Panc1 (cell line): ENCODE measurements at regions not wholly inside any gene's neighbourhood (a gene's known extent, or its start where the extent isn't known, plus 50 kb on each side); places are given as distances from the start of the nearest gene placed in this dataset.

Experiments used
- ATAC-seq: fragments of 200-7000 bp; cut with Tn5 transposase; 2 replicates; pipeline ENCODE4 v1.9.1; 2020; ENCODE audit warnings: mild to moderate bottlenecking, moderate library complexity
- BruUV-seq: library from RNA; stranded (reverse); fragments of 400-500 nt; replicated peaks from 2 replicates; lab custom pipeline; 2021; lab: Mats Ljungman, UMichigan
- CTCF ChIA-PET: fragments of 300-600 bp; sonication (Branson Sonifier 250); formaldehyde crosslinking; loops from one replicate; lab custom pipeline; 2022; ENCODE audit warnings: antibody characterized with exemption; lab: Charles Lee
- POLR2A ChIA-PET: fragments of 300-600 bp; sonication (Branson Sonifier 250); formaldehyde crosslinking; loops from one replicate; lab custom pipeline; 2022; ENCODE audit warnings: antibody characterized with exemption; lab: Charles Lee
- DNase-seq: peaks from one replicate; pipeline ENCODE4 v3.0.0-alpha.2; 2010; ENCODE audit warnings: low read depth, low spot score
- H3K27ac ChIP-seq: 2 replicates; pipeline ENCODE4 v1.5.1; 2011; ENCODE audit warnings: mild to moderate bottlenecking, low read length, inconsistent platforms
- H3K27me3 ChIP-seq: fragments of 200-500 bp; sonication (Bioruptor generic); 2 replicates; pipeline ENCODE4 v1.6.0; 2014; ENCODE audit warnings: low read length, inconsistent platforms; ENCODE audit not compliant: control insufficient read depth, insufficient read depth
- H3K36me3 ChIP-seq: fragments of 200-500 bp; sonication (Bioruptor generic); 2 replicates; pipeline ENCODE4 v1.5.1; 2014; ENCODE audit warnings: inconsistent platforms, mild to moderate bottlenecking, low read length, moderate library complexity; ENCODE audit not compliant: control insufficient read depth, insufficient read depth
- H3K4me1 ChIP-seq: 2 replicates; pipeline ENCODE4 v1.5.1; 2011; ENCODE audit warnings: inconsistent platforms, mild to moderate bottlenecking, low read length, moderate library complexity; ENCODE audit not compliant: control insufficient read depth, insufficient read depth
- H3K4me3 ChIP-seq, 2 experiments: 2 replicates each; pipeline ENCODE4 v1.5.1; 2011 to 2012; ENCODE audit warnings: low read depth in 2 of 2, low read length in 2 of 2, mild to moderate bottlenecking in 2 of 2, inconsistent platforms in 1 of 2, moderate library complexity in 1 of 2
- H3K9me3 ChIP-seq: fragments of 200-500 bp; sonication (Bioruptor generic); 2 replicates; pipeline ENCODE4 v1.5.1; 2014; ENCODE audit warnings: low read depth, mild to moderate bottlenecking, inconsistent platforms, low read length, moderate library complexity; ENCODE audit not compliant: control insufficient read depth, insufficient read depth
- CTCF ChIP-seq: fragments of 450-650 bp; IDR thresholded peaks from 2 replicates; pipeline ENCODE4 v1.5.1; 2017; ENCODE audit warnings: mild to moderate bottlenecking
- POLR2AphosphoS5 ChIP-seq: IDR thresholded peaks from 2 replicates; pipeline ENCODE4 v1.6.1; 2012; ENCODE audit warnings: mild to moderate bottlenecking, low read depth, low read length, moderate library complexity
- REST ChIP-seq, 2 experiments: IDR thresholded peaks; 2 replicates each; pipeline ENCODE4 v1.6.1; 2011 to 2012; ENCODE audit warnings: low read depth in 2 of 2, control low read depth in 1 of 2, low read length in 1 of 2, mild to moderate bottlenecking in 1 of 2, moderate library complexity in 1 of 2; ENCODE audit not compliant: insufficient read depth in 1 of 2
- SIN3A ChIP-seq: IDR thresholded peaks from 2 replicates; pipeline ENCODE4 v1.6.1; 2012; ENCODE audit warnings: low read depth, mild to moderate bottlenecking, low read length, moderate library complexity, borderline replicate concordance; ENCODE audit not compliant: insufficient read depth
- TCF7L2 ChIP-seq: IDR thresholded peaks from 2 replicates; pipeline ENCODE4 v1.6.1; 2011; ENCODE audit warnings: mild to moderate bottlenecking, low read depth, low read length, inconsistent platforms
- in situ Hi-C: cut with HindIII; loops from 2 replicates; pipeline ENCODE4 v1.10.0; 2016; ENCODE audit warnings: low sequenced_read_pairs, low pct_unique_long_range_greater_than_20kb
- intact Hi-C: fragments of 100-400 bp; cut with micrococcal nuclease; formaldehyde crosslinking; loops from one replicate; pipeline ENCODE4 v1.10.0; 2022; ENCODE audit not compliant: unreplicated experiment

GRCh38 chr15:93985176-93985575, 246.2 kb upstream of the MCTP2 start:
- Histone ChIP-seq H3K27ac (no peak overlapping the region), H3K9me3 (no peaks in the 10 kb centered on the region), H3K27me3 (no peaks in the 10 kb centered on the region), H3K4me1 (no peaks in the 10 kb centered on the region), H3K4me3 (no peak overlapping the region), H3K36me3 (no peaks in the 10 kb centered on the region)
- intact Hi-C loops: loop anchor here (10.0 kb wide), 1 partner anchor 950 kb away; no protein-coding TSS in a partner anchor
- BruUV-seq: no TSS peak
- no peak for ATAC-seq
- ChIA-PET POLR2A (no interaction called here), CTCF (interaction anchor here (0.5 kb wide), 1 partner anchor 23 kb away, joined by 3 read pairs; no protein-coding TSS in a partner anchor)
- TF ChIP-seq REST (IDR thresholded peaks at IDR 0.05; ENCODE audit: insufficient read depth in 1 of 2, low read depth in 2 of 2, low read length in 1 of 2): no peak
- no peak for TF ChIP-seq POLR2AphosphoS5
- TF ChIP-seq CTCF: no peak
- no peak for TF ChIP-seq TCF7L2
- no peak for TF ChIP-seq SIN3A
- in situ Hi-C loops: no loop called here
- no peak for DNase-seq

DNA sequence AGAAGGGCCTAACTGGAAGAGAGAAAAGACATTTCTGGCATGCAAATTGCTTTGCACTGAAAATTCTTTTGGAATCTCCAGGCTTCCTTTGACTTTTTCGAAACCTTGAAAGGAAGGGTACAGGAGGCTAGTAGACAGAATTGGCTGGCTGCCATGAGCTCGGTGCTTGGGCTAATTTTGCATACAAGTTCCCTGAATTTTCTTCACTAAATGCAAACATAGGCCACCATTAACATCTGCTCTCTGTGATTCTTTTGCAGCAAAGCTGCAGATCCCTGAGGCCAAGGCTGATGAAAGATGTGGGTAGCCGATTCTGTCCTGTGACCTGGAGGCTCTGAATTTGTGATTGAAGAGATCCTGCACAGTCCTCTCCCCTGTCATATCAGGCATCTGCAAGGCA, 247.8 kb upstream of the MCTP2 start:
- Histone ChIP-seq H3K27ac (no peak overlapping the region), H3K36me3 (no peaks in the 10 kb centered on the region), H3K4me3 (no peak overlapping the region), H3K9me3 (no peaks in the 10 kb centered on the region), H3K27me3 (no peaks in the 10 kb centered on the region), H3K4me1 (no peaks in the 10 kb centered on the region)
- TF ChIP-seq REST (IDR thresholded peaks at IDR 0.05; ENCODE audit: insufficient read depth in 1 of 2, low read depth in 2 of 2, low read length in 1 of 2) (no peak), SIN3A (no peak), CTCF (no peak), TCF7L2 (no peak), POLR2AphosphoS5 (no peak)
- ATAC-seq: no peak
- POLR2A ChIA-PET: no interaction called here
- intact Hi-C loops (loop anchor here (10.0 kb wide), 1 partner anchor 949 kb away; no protein-coding TSS in a partner anchor), in situ Hi-C loops (no loop called here)
- DNase-seq: no peak
- CTCF ChIA-PET: no interaction called here
- no TSS peak for BruUV-seq
